H1 (cell line): ENCODE measurements at regions not wholly inside any gene's neighbourhood (a gene's known extent, or its start where the extent isn't known, plus 50 kb on each side); places are given as distances from the start of the nearest gene placed in this dataset.

Experiments
- CTCF ChIA-PET: fragments of 300-600 bp; sonication (Branson Sonifier 250); formaldehyde crosslinking; loops from one replicate; lab custom pipeline; 2021; ENCODE audit not compliant: partially characterized antibody; lab: Charles Lee
- POLR2A ChIA-PET: fragments of 300-600 bp; sonication (Branson Sonifier 250); formaldehyde crosslinking; loops from one replicate; lab custom pipeline; 2021; ENCODE audit warnings: inconsistent platforms; ENCODE audit not compliant: partially characterized antibody; lab: Charles Lee
- DNase-seq, 2 experiments: peaks; one replicate each; pipeline versions ENCODE4 v3.0.0 to v3.0.0-alpha.2; 2010 to 2022; ENCODE audit warnings: low spot score in 2 of 2, low read depth in 1 of 2, mixed read lengths in 1 of 2
- FAIRE-seq: peaks from 2 replicates; lab custom pipeline; 2011; peaks lifted over from hg19 to GRCh38; lab: Jason Lieb, UNC
- H2AFZ ChIP-seq: 2 replicates; pipeline ENCODE4 v1.8.1; 2012; ENCODE audit warnings: low read length, inconsistent platforms
- H2AK5ac ChIP-seq: 2 replicates; pipeline ENCODE4 v1.6.1; 2013; ENCODE audit warnings: low read depth, low read length
- H2BK120ac ChIP-seq: replicated peaks from 2 replicates; pipeline ENCODE3; 2013; ENCODE audit warnings: low read depth, low read length, inconsistent platforms
- H2BK12ac ChIP-seq: 2 replicates; pipeline ENCODE4 v1.6.1; 2013; ENCODE audit warnings: low read depth, low read length
- H2BK15ac ChIP-seq: 2 replicates; pipeline ENCODE4 v1.6.1; 2013; ENCODE audit warnings: low read length
- H2BK20ac ChIP-seq: 2 replicates; pipeline ENCODE4 v1.6.1; 2013; ENCODE audit warnings: low read length
- H2BK5ac ChIP-seq: 2 replicates; pipeline ENCODE4 v1.6.1; 2013; ENCODE audit warnings: low read depth, low read length
- H3K14ac ChIP-seq: 2 replicates; pipeline ENCODE4 v1.6.1; 2013; ENCODE audit warnings: inconsistent platforms; ENCODE audit not compliant: insufficient read length
- H3K18ac ChIP-seq: 2 replicates; pipeline ENCODE4 v1.6.1; 2013; ENCODE audit warnings: low read length; ENCODE audit errors: extremely low read depth
- H3K23ac ChIP-seq: 2 replicates; pipeline ENCODE4 v1.6.1; 2013; ENCODE audit warnings: inconsistent platforms; ENCODE audit not compliant: insufficient read length
- H3K23me2 ChIP-seq: 2 replicates; pipeline ENCODE4 v1.6.1; 2013; ENCODE audit warnings: low read depth, low read length
- H3K27ac ChIP-seq: 2 replicates; pipeline ENCODE4 v1.6.1; 2011; ENCODE audit warnings: low read depth, low read length, inconsistent platforms
- H3K27me3 ChIP-seq, 4 experiments: replicated peaks in 1 of 4; 1 replicate in 1 of 4; 2 replicates in 3 of 4; pipeline versions ENCODE4 v1.6.1 to v1.8.1; 2011 to 2013; ENCODE audit warnings: low read length in 3 of 4, mild to moderate bottlenecking in 3 of 4, inconsistent platforms in 2 of 4, mixed read lengths in 2 of 4, moderate library complexity in 1 of 4; ENCODE audit not compliant: control insufficient read depth in 3 of 4, insufficient read depth in 3 of 4; ENCODE audit errors: extremely low read depth in 1 of 4
- H3K36me3 ChIP-seq, 4 experiments: 2 replicates each; pipeline versions ENCODE4 v1.6.1 to v1.8.1; 2011 to 2013; ENCODE audit warnings: mild to moderate bottlenecking in 4 of 4, low read length in 3 of 4, moderate library complexity in 2 of 4, control low read depth in 1 of 4, inconsistent platforms in 1 of 4; ENCODE audit not compliant: insufficient read depth in 4 of 4, control insufficient read depth in 2 of 4
- H3K4ac ChIP-seq: replicated peaks from 2 replicates; pipeline ENCODE3; 2013; ENCODE audit warnings: low read length, low read depth, mixed read lengths, inconsistent platforms; ENCODE audit not compliant: insufficient read length
- H3K4me1 ChIP-seq, 4 experiments: replicated peaks in 1 of 4; 1 replicate in 1 of 4; 2 replicates in 3 of 4; pipeline versions ENCODE4 v1.6.1 to v1.8.1; 2011 to 2013; ENCODE audit warnings: low read length in 3 of 4, inconsistent platforms in 2 of 4, mixed read lengths in 1 of 4; ENCODE audit not compliant: insufficient read depth in 4 of 4, control insufficient read depth in 3 of 4
- H3K4me2 ChIP-seq, 2 experiments: 2 replicates each; pipeline versions ENCODE4 v1.6.1 to v1.8.1; 2011 to 2013; ENCODE audit warnings: low read depth in 2 of 2, low read length in 2 of 2, control low read depth in 1 of 2, inconsistent platforms in 1 of 2, mild to moderate bottlenecking in 1 of 2; ENCODE audit not compliant: insufficient read depth in 1 of 2
- H3K4me3 ChIP-seq, 4 experiments: fragments of 200-600, 300-600 bp in 1 of 4; sonication (generic), shearing (Covaris generic), sonication (Bioruptor Twin) in 1 of 4; 2 replicates each; pipeline versions ENCODE4 v1.5.1 to v1.8.1; 2011 to 2016; ENCODE audit warnings: low read length in 4 of 4, low read depth in 3 of 4, control low read depth in 2 of 4, inconsistent platforms in 2 of 4, mild to moderate bottlenecking in 2 of 4, mixed read lengths in 1 of 4, moderate library complexity in 1 of 4; ENCODE audit not compliant: insufficient read depth in 2 of 4; ENCODE audit errors: extremely low read depth in 1 of 4
- H3K56ac ChIP-seq: replicated peaks from 2 replicates; pipeline ENCODE3; 2013; ENCODE audit warnings: low read depth, mild to moderate bottlenecking, mixed read lengths, low read length, inconsistent platforms; ENCODE audit not compliant: insufficient read length
- H3K79me1 ChIP-seq: 2 replicates; pipeline ENCODE4 v1.6.1; 2013; ENCODE audit warnings: low read depth, low read length, control low read depth
- H3K79me2 ChIP-seq, 2 experiments: 2 replicates each; pipeline versions ENCODE4 v1.6.1 to v1.8.1; 2012 to 2013; ENCODE audit warnings: low read length in 2 of 2, mild to moderate bottlenecking in 2 of 2, inconsistent platforms in 1 of 2; ENCODE audit not compliant: insufficient read depth in 2 of 2, control insufficient read depth in 1 of 2
- H3K9ac ChIP-seq, 4 experiments: replicated peaks in 1 of 4; 1 replicate in 1 of 4; 2 replicates in 3 of 4; pipeline versions ENCODE4 v1.6.1 to v1.8.1; 2011 to 2013; ENCODE audit warnings: low read depth in 3 of 4, low read length in 3 of 4, control low read depth in 2 of 4, mild to moderate bottlenecking in 2 of 4, moderate library complexity in 2 of 4, inconsistent platforms in 1 of 4; ENCODE audit errors: extremely low read depth in 1 of 4
- H3K9me3 ChIP-seq, 2 experiments: 2 replicates each; pipeline versions ENCODE4 v1.6.1 to v1.8.1; 2012 to 2013; ENCODE audit warnings: mild to moderate bottlenecking in 2 of 2, moderate library complexity in 2 of 2, control low read depth in 1 of 2, inconsistent platforms in 1 of 2, low read depth in 1 of 2, low read length in 1 of 2, mixed read lengths in 1 of 2; ENCODE audit not compliant: insufficient read depth in 2 of 2
- H4K20me1 ChIP-seq, 2 experiments: replicated peaks in 1 of 2; 2 replicates each; pipeline versions ENCODE3 to v1.8.1; 2011 to 2013; ENCODE audit warnings: inconsistent platforms in 2 of 2, low read length in 2 of 2, mild to moderate bottlenecking in 1 of 2; ENCODE audit not compliant: insufficient read depth in 2 of 2, control insufficient read depth in 1 of 2
- H4K5ac ChIP-seq: 2 replicates; pipeline ENCODE4 v1.6.1; 2013; ENCODE audit warnings: low read length, low read depth, mixed read lengths, inconsistent platforms; ENCODE audit not compliant: insufficient read length
- H4K8ac ChIP-seq: 2 replicates; pipeline ENCODE4 v1.8.0; 2013; ENCODE audit warnings: mild to moderate bottlenecking, moderate library complexity, low read length, inconsistent platforms; ENCODE audit not compliant: insufficient read depth; ENCODE audit errors: extremely low read depth
- H4K91ac ChIP-seq: replicated peaks from 2 replicates; pipeline ENCODE3; 2013; ENCODE audit warnings: low read length, mixed read lengths, inconsistent platforms; ENCODE audit not compliant: insufficient read length
- BCL11A ChIP-seq, 2 experiments: IDR thresholded peaks; one replicate each; pipeline ENCODE4 v1.6.1; 2011; ENCODE audit warnings: low read depth in 2 of 2, low read length in 2 of 2, mild to moderate bottlenecking in 2 of 2
- EP300 ChIP-seq, 2 experiments: IDR thresholded peaks; 1 replicate in 1 of 2; 2 replicates in 1 of 2; pipeline ENCODE4 v1.6.1; 2011 to 2012; ENCODE audit warnings: low read depth in 2 of 2, low read length in 2 of 2, mild to moderate bottlenecking in 2 of 2, borderline replicate concordance in 1 of 2, inconsistent platforms in 1 of 2, moderate library complexity in 1 of 2
- FOSL1 ChIP-seq: IDR thresholded peaks from 2 replicates; pipeline ENCODE4 v1.6.1; 2011; ENCODE audit warnings: mild to moderate bottlenecking, low read depth, low read length, moderate library complexity; ENCODE audit not compliant: insufficient read depth
- GTF2F1 ChIP-seq: IDR thresholded peaks from 2 replicates; pipeline ENCODE4 v1.6.1; 2012; ENCODE audit warnings: low read depth, low read length, improper control_type of control experiment, borderline replicate concordance
- HDAC2 ChIP-seq, 2 experiments: fragments of 300-600 bp in 1 of 2; sonication (generic) in 1 of 2; IDR thresholded peaks; 2 replicates each; pipeline ENCODE4 v1.6.1; 2011 to 2012; ENCODE audit warnings: low read depth in 2 of 2, low read length in 2 of 2, mild to moderate bottlenecking in 2 of 2, moderate library complexity in 2 of 2, borderline replicate concordance in 1 of 2, inconsistent platforms in 1 of 2
- KDM1A ChIP-seq: fragments of 200-600, 300-600 bp; sonication (generic); IDR thresholded peaks from 2 replicates; pipeline ENCODE4 v1.7.1; 2016; ENCODE audit warnings: mild to moderate bottlenecking, low read length, borderline replicate concordance
- KDM4A ChIP-seq: IDR thresholded peaks from one replicate; pipeline ENCODE4 v1.7.1; 2012; ENCODE audit warnings: low read depth, mild to moderate bottlenecking, moderate library complexity, low read length, inconsistent platforms; ENCODE audit not compliant: severe bottlenecking
- MAX ChIP-seq: IDR thresholded peaks from 2 replicates; pipeline ENCODE4 v1.6.1; 2012; ENCODE audit warnings: inconsistent platforms
- NANOG ChIP-seq: IDR thresholded peaks from 2 replicates; pipeline ENCODE4 v1.6.1; 2011; ENCODE audit warnings: low read length, low read depth, mild to moderate bottlenecking, inconsistent platforms; ENCODE audit not compliant: insufficient read depth, poor library complexity, severe bottlenecking
- RFX5 ChIP-seq: IDR thresholded peaks from 2 replicates; pipeline ENCODE4 v1.6.1; 2011; ENCODE audit warnings: low read depth, low read length, improper control_type of control experiment, borderline replicate concordance
- SIRT6 ChIP-seq: IDR thresholded peaks from one replicate; pipeline ENCODE4 v1.7.1; 2012; ENCODE audit warnings: low read length, inconsistent platforms
- SP1 ChIP-seq: IDR thresholded peaks from 2 replicates; pipeline ENCODE4 v1.6.1; 2011; ENCODE audit warnings: low read depth, low read length
- TAF7 ChIP-seq: optimal IDR thresholded peaks from 2 replicates; pipeline ENCODE3; 2011; ENCODE audit warnings: low read depth, mild to moderate bottlenecking, inconsistent platforms, low read length, moderate library complexity, borderline replicate concordance
- WGBS, 2 experiments: shearing (Covaris generic) in 1 of 2; methylation state at CpG; one replicate each; pipeline versions ENCODE4 v1.1.6 to v1.1.7; 2013 to 2015; ENCODE audit warnings: low lambda C conversion rate in 2 of 2, mixed read lengths in 2 of 2, inconsistent platforms in 1 of 2, low coverage in 1 of 2, missing lambda C conversion rate in 1 of 2; ENCODE audit not compliant: insufficient replicate concordance in 2 of 2, insufficient coverage in 1 of 2, insufficient read length in 1 of 2; ENCODE audit errors: extremely low coverage in 1 of 2, missing lambda C conversion rate in 1 of 2; 5-methylcytosine and 5-hydroxymethylcytosine counted together

GRCh38 chr4:180688480-180688879, 1554.7 kb upstream of the TENM3 start:
- no peak overlapping the region for H3K4me2 ChIP-seq
- no peak overlapping the region for H4K5ac ChIP-seq
- H3K23ac ChIP-seq = no peak overlapping the region
- no peak overlapping the region for H3K4me3 ChIP-seq
- H2BK5ac ChIP-seq = no peak overlapping the region; the same call in 1 of the 2 replicates
- peaks cover 8 to 11% of the 10 kb centered on the region in 2 experiments; a peak in 2 of 4 replicates for H3K9me3 ChIP-seq
- no peak overlapping the region for H2AK5ac ChIP-seq
- H3K27me3 ChIP-seq = no peaks in the 10 kb centered on the region
- no peaks in the 10 kb centered on the region for H3K23me2 ChIP-seq
- H3K4ac ChIP-seq = no peak overlapping the region
- H3K27ac ChIP-seq = no peak overlapping the region
- no peaks in the 10 kb centered on the region for H3K79me1 ChIP-seq
- no peaks in the 10 kb centered on the region; a peak in 1 of 7 replicates for H3K4me1 ChIP-seq
- no peak overlapping the region for H3K14ac ChIP-seq
- DNase-seq = no peak
- no peak overlapping the region for H2BK15ac ChIP-seq
- no peak overlapping the region for H3K9ac ChIP-seq
- H4K20me1 ChIP-seq = no peaks in the 10 kb centered on the region
- H3K79me2 ChIP-seq = no peaks in the 10 kb centered on the region
- no peak overlapping the region for H3K18ac ChIP-seq
- H4K91ac ChIP-seq = no peak overlapping the region
- H2BK12ac ChIP-seq = no peak overlapping the region
- no peak for FAIRE-seq
- no peak overlapping the region for H2AFZ ChIP-seq
- H2BK20ac ChIP-seq = no peak overlapping the region
- POLR2A ChIA-PET = no interaction called here
- CTCF ChIA-PET = no interaction called here
- H4K8ac ChIP-seq = no peak overlapping the region
- H2BK120ac ChIP-seq = no peak overlapping the region
- no peak overlapping the region for H3K56ac ChIP-seq
- TF ChIP-seq HDAC2 (IDR thresholded peaks at IDR 0.05; ENCODE audit: borderline replicate concordance in 1 of 2, low read depth in 2 of 2, low read length in 2 of 2) (no peak), TAF7 (no peak), RFX5 (no peak), MAX (no peak), BCL11A (IDR thresholded peaks at IDR 0.05; ENCODE audit: low read depth in 2 of 2, low read length in 2 of 2) (no peak), SIRT6 (no peak), FOSL1 (no peak), KDM1A (no peak), SP1 (no peak), NANOG (no peak), KDM4A (no peak), GTF2F1 (no peak), EP300 (IDR thresholded peaks at IDR 0.05; ENCODE audit: borderline replicate concordance in 1 of 2, low read depth in 2 of 2, low read length in 2 of 2) (no peak)
- TF ChIP-seq, all 59 proteins: peak for 0
- WGBS, 2 experiments = 77% methylated on average over 2 of the region's 2 CpGs; no CpG with 5 or more reads in 1 of the 2 experiments
- peaks cover 0 to 3% (median 0%) of the 10 kb centered on the region in 4 experiments; a peak in 1 of 8 replicates for H3K36me3 ChIP-seq
